D721Med (cell line): ENCODE measurements at regions not wholly inside any gene's neighbourhood (a gene's known extent, or its start where the extent isn't known, plus 50 kb on each side); places are given as distances from the start of the nearest gene placed in this dataset.

ENCODE experiments used
- DNase-seq: peaks from one replicate; pipeline ENCODE4 v3.0.0; 2011; ENCODE audit warnings: low spot score; ENCODE audit not compliant: insufficient read length
- FAIRE-seq: peaks from 2 replicates; lab custom pipeline; 2011; peaks lifted over from hg19 to GRCh38; lab: Jason Lieb, UNC
- CTCF ChIP-seq: IDR thresholded peaks from 2 replicates; pipeline ENCODE4 v1.5.1; 2012; ENCODE audit warnings: mild to moderate bottlenecking, control low read depth; ENCODE audit not compliant: insufficient read depth; ENCODE audit errors: missing control alignments

GRCh38 chr1:4395676-4396075, 258.7 kb upstream of the AJAP1 start:
- FAIRE-seq (no peak), DNase-seq (no peak)
- no peak for TF ChIP-seq CTCF

GRCh38 chr1:4396551-4396950, 257.9 kb upstream of the AJAP1 start:
- DNase-seq (no peak), FAIRE-seq (no peak)
- no peak for TF ChIP-seq CTCF

- DNase-seq (no peak), FAIRE-seq (no peak)
- no peak for TF ChIP-seq CTCF
These were observed 257.2 kb upstream of the AJAP1 start for GRCh38 chr1:4397196-4397595.

- DNase-seq (no peak), FAIRE-seq (no peak)
- TF ChIP-seq CTCF, result no peak
These were observed 252.4 kb upstream of the AJAP1 start for GRCh38 chr1:4402032-4402431.

GRCh38 chr1:4404854-4405590, 249.4 kb upstream of the AJAP1 start:
- FAIRE-seq (no peak), DNase-seq (no peak)
- no peak for TF ChIP-seq CTCF

GRCh38 chr1:4407851-4408250, 246.6 kb upstream of the AJAP1 start:
- no peak for DNase-seq
- no peak for TF ChIP-seq CTCF
- FAIRE-seq, result no peak

GRCh38 chr1:4408380-4408779, 246.0 kb upstream of the AJAP1 start:
- TF ChIP-seq CTCF, result no peak
- DNase-seq (no peak), FAIRE-seq (no peak)
